HUES64 (cell line): ENCODE measurements at regions not wholly inside any gene's neighbourhood (a gene's known extent, or its start where the extent isn't known, plus 50 kb on each side); places are given as distances from the start of the nearest gene placed in this dataset.

Source experiments
- H3K27ac ChIP-seq: 2 replicates; pipeline ENCODE4 v1.7.0; 2013; ENCODE audit warnings: low read depth, low read length, inconsistent platforms
- H3K27me3 ChIP-seq: 2 replicates; pipeline ENCODE4 v1.6.1; 2013; ENCODE audit warnings: mild to moderate bottlenecking, low read length; ENCODE audit not compliant: insufficient read depth
- H3K36me3 ChIP-seq: 2 replicates; pipeline ENCODE4 v1.6.1; 2013; ENCODE audit warnings: mild to moderate bottlenecking, low read length; ENCODE audit not compliant: insufficient read depth
- H3K4me1 ChIP-seq: 2 replicates; pipeline ENCODE4 v1.6.1; 2013; ENCODE audit warnings: mild to moderate bottlenecking, low read length, moderate library complexity; ENCODE audit not compliant: insufficient read depth
- H3K4me3 ChIP-seq: 2 replicates; pipeline ENCODE4 v1.5.1; 2013; ENCODE audit warnings: mild to moderate bottlenecking, low read length, moderate library complexity
- H3K9ac ChIP-seq: 2 replicates; pipeline ENCODE4 v1.6.1; 2013; ENCODE audit warnings: mild to moderate bottlenecking, low read depth, low read length
- H3K9me3 ChIP-seq: 2 replicates; pipeline ENCODE4 v1.6.1; 2013; ENCODE audit warnings: low read depth, low read length; ENCODE audit not compliant: insufficient read depth
- WGBS: fragments of 150-250, 120-280 bp; methylation state at CpG from one replicate; pipeline ENCODE4 v1.1.7; 2013; ENCODE audit warnings: missing lambda C conversion rate; 5-methylcytosine and 5-hydroxymethylcytosine counted together

DNA sequence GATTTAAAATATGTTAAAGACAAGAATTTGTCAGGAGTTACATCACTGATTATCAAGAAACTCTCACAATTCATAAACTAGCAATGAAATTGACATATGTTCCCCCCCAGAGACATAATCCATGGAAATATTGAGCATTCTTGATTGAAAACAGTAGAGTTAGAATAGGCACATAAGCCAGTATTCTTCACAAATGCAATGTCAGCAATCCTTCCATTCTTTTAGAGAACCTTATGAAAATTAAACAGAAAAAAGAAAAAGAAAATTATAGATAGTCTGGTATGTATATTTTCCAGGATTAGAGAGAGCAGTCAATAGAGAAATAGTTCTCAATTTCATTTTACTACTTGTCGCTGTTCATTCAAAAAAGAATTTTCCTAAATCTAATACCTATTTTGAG, 458.4 kb downstream of the EFNB2 start:
- Histone ChIP-seq H3K9me3 (no peaks in the 10 kb centered on the region), H3K27me3 (no peaks in the 10 kb centered on the region), H3K9ac (no peak overlapping the region), H3K36me3 (no peaks in the 10 kb centered on the region), H3K4me1 (no peaks in the 10 kb centered on the region; the same call in 1 of the 2 replicates), H3K4me3 (no peak overlapping the region), H3K27ac (no peak overlapping the region)
- no CpG with 5 or more reads among the region's 1 CpG for WGBS

DNA sequence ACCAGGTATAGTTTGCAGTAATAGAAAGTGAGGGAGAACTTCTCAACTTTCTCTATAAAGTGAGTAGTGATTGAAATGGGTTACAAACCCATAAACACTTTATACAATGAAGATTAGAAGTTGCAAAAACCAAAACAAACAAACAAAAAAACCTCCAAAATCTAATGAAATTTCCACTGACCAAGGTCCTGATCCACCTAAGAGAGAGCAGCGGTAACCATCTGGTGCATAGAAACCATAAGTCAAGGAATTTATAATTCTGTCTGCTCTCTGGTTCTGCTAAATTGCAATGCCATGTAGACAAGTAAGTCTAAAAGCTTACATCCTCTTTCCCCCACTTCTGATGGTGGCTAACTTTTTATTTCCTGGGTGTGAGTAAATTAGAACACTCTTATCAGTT, 463.4 kb downstream of the EFNB2 start:
- Histone ChIP-seq H3K4me3 (no peak overlapping the region), H3K27ac (no peak overlapping the region), H3K27me3 (no peaks in the 10 kb centered on the region), H3K9me3 (no peaks in the 10 kb centered on the region), H3K36me3 (no peaks in the 10 kb centered on the region), H3K9ac (no peak overlapping the region), H3K4me1 (peaks cover 10% of the 10 kb centered on the region)
- WGBS, result 91% methylated on average over 1 of the region's 1 CpG

DNA sequence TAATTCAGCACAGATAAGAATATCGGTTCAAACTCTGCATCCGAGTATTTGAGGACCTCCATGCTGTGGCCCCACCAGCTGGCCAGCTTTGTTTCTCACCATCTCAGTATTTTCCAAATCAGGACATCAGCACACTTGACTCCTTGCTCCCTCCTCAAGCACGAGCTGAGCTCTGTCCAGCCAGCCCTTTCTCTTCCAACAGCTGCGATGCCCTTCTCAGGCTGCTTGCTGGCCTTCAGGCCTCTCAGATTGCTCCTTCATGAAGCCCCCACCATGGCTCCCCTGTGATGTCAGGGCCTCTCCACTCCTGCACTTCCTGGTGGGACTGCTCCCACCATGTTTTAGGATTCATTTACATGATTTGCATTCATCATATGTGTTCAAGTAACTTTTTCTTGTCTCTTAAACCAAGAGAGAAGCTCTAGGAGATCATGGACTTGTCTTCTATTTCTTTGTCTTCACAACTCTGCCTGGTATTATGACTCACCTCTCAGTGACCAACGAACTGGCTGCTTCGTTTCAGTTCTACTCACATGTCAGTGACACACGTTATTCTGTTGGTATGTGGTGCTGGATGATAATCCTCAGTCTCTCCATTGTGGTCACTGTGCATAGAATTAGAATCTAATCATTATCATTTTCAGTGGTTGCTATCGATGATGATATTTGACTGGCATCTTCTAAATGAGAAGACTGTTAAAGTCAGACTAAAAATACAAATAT, 471.7 kb downstream of the EFNB2 start:
- WGBS, result 91% methylated on average over 8 of the region's 8 CpGs
- Histone ChIP-seq H3K9ac (no peak overlapping the region), H3K36me3 (no peaks in the 10 kb centered on the region), H3K4me1 (no peaks in the 10 kb centered on the region), H3K27me3 (no peaks in the 10 kb centered on the region), H3K9me3 (no peaks in the 10 kb centered on the region), H3K4me3 (no peak overlapping the region), H3K27ac (no peak overlapping the region)

DNA sequence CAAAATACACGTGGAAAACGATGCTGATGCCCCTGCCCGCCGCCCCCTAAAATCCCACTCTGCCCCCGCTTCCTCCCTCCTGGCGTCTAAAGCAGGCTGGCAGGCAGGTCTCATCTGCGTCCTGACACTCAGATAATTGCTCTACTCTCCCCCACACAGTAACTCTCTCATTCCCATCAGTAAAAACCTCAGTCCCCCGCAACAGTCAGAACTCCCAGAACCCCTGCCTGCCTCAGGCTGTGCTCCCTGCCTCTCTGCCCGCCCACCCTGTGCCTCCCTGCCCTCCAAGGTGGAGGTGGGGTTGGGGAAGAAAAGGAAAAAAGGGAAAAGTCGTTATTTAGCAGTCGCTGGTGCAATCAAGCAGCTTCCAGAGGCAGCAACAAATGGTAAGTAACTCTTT, 473.7 kb downstream of the EFNB2 start:
- H3K4me3 ChIP-seq, result no peak overlapping the region
- H3K27ac ChIP-seq, result no peak overlapping the region
- no peaks in the 10 kb centered on the region for H3K36me3 ChIP-seq
- H3K9me3 ChIP-seq, result no peaks in the 10 kb centered on the region
- WGBS, result 82% methylated on average over 11 of the region's 11 CpGs
- H3K4me1 ChIP-seq, result no peaks in the 10 kb centered on the region
- no peaks in the 10 kb centered on the region for H3K27me3 ChIP-seq
- no peak overlapping the region for H3K9ac ChIP-seq

DNA sequence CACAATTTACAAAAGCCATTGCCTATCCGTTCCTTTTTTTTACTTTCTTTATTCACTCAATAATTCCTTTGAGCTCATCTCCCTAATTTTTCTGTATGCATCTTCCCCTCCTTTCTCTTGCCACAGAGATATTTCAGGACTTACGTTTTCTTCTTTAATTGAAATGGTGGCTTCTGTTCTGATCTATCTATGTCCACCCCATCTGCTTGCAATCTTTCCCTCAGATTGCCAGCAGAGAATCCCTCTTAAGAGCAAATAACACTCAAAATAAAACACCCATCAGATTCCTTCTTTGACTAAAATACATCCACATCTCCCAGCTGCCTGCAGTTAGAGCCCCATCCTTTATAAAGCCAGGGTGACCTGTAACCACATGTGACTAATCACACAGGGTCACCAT, 478.6 kb downstream of the EFNB2 start:
- 93% methylated on average over 2 of the region's 2 CpGs for WGBS
- Histone ChIP-seq H3K9me3 (no peaks in the 10 kb centered on the region), H3K27ac (no peak overlapping the region), H3K4me1 (no peaks in the 10 kb centered on the region), H3K27me3 (no peaks in the 10 kb centered on the region), H3K36me3 (no peaks in the 10 kb centered on the region), H3K9ac (no peak overlapping the region), H3K4me3 (no peak overlapping the region)

DNA sequence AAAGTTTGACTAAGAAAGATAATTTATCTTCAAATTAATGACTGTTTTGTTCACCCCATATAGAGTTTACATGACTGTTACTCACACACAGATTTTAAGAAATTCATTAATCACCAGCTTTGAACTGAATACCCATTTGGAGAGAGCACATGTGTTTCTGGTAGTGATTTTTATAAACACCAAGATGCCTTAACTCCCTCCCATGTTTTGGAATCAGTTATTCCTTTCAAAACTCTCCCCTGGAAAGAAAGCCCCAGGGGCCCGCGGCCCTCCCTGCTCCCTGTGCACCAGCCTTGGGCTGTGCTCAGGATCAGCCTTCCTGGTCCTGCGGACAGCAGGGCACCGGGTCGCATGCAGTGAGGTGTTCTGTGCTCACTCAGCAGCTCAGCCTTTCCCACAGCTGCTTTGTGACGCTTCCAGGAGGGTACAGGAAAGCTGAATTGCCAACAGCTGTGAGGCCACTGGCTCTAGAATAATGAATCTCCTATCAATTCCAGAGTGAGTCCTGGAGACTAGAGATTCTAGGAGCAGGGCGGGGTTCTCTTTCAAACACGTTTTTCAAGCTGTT, 483.2 kb downstream of the EFNB2 start:
- Histone ChIP-seq H3K27ac (no peak overlapping the region), H3K9me3 (no peaks in the 10 kb centered on the region), H3K4me3 (no peak overlapping the region), H3K4me1 (no peaks in the 10 kb centered on the region), H3K9ac (no peak overlapping the region), H3K27me3 (no peaks in the 10 kb centered on the region), H3K36me3 (no peaks in the 10 kb centered on the region)
- WGBS, result 82% methylated on average over 8 of the region's 8 CpGs

DNA sequence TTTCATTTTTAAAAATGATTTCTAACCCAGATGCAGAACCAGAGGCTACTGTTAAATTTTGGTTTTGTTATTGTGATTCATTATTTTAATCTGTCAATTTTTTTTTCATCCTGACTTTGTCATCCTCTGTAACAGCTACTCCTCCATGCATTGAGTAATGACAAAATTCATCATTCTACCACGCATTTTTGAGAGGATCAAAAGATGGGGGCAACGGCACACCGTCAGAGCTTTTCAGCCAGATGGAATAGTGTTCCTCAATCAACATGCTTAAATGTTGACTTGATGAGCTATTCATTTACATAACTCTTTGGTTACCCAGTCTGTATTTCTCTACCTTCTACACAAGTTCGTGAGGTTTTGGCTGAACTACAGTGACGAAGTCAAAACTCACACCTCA, 486.3 kb downstream of the EFNB2 start:
- Histone ChIP-seq H3K4me1 (no peaks in the 10 kb centered on the region), H3K27ac (no peak overlapping the region), H3K4me3 (no peak overlapping the region), H3K36me3 (no peaks in the 10 kb centered on the region), H3K27me3 (no peaks in the 10 kb centered on the region), H3K9me3 (no peaks in the 10 kb centered on the region), H3K9ac (no peak overlapping the region)
- 92% methylated on average over 5 of the region's 5 CpGs for WGBS

DNA sequence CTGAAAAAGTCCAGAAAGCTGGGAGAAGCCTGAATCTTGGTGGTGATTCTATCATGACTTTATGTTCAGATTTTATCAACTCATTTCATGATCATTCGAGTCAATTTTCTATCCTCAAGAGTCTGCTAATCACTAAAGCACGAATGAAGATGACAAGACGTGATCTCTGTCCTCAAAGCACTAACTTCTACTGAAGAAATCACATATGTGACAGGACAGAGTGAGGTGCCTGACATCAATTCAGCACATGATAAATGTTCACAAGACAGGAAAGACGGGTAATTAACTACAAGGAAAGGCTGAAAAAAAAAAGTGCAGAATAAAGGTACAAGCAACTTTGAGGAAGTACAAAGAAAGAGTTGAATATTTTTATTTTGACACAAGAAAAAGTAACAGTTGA, 487.1 kb downstream of the EFNB2 start:
- Histone ChIP-seq H3K27me3 (no peaks in the 10 kb centered on the region), H3K4me3 (no peak overlapping the region), H3K36me3 (no peaks in the 10 kb centered on the region), H3K9me3 (no peaks in the 10 kb centered on the region), H3K9ac (no peak overlapping the region), H3K27ac (no peak overlapping the region), H3K4me1 (no peaks in the 10 kb centered on the region)
- WGBS, result 71% methylated on average over 4 of the region's 4 CpGs

- WGBS, result 100% methylated on average over 1 of the region's 1 CpG
- H3K4me1 ChIP-seq, result no peaks in the 10 kb centered on the region
- H3K4me3 ChIP-seq, result no peak overlapping the region
- no peaks in the 10 kb centered on the region for H3K9me3 ChIP-seq
- no peak overlapping the region for H3K27ac ChIP-seq
- no peaks in the 10 kb centered on the region for H3K27me3 ChIP-seq
- H3K36me3 ChIP-seq, result no peaks in the 10 kb centered on the region
- H3K9ac ChIP-seq, result no peak overlapping the region
These were observed 487.6 kb downstream of the EFNB2 start for GRCh38 chr13:106047859-106048258.

GRCh38 chr13:106042996-106043581, 492.4 kb downstream of the EFNB2 start:
- Histone ChIP-seq H3K27me3 (no peaks in the 10 kb centered on the region), H3K4me3 (no peak overlapping the region), H3K36me3 (no peaks in the 10 kb centered on the region), H3K9ac (no peak overlapping the region), H3K9me3 (no peaks in the 10 kb centered on the region), H3K4me1 (no peaks in the 10 kb centered on the region), H3K27ac (no peak overlapping the region)
- WGBS, result no CpG with 5 or more reads among the region's 1 CpG

DNA sequence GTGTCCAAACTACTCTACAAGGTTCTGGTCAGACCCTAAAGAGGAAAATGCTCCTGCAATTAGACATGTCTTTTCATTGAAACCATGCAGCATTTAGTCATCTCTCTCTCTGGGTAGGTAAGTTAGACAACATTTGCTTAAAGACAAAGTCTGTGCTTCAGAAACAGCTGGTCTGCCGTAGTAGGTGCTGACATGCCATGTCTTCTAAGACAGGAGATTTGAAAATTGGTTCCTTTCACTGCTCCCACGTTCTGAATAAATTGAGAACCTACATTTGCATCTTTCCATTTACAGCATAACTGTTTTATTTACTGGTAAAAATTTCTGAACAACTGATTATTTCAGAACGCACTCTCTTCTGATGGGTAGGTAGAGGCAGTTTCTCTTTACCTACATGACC, 494.0 kb downstream of the EFNB2 start:
- Histone ChIP-seq H3K9me3 (no peaks in the 10 kb centered on the region), H3K27ac (no peak overlapping the region), H3K27me3 (no peaks in the 10 kb centered on the region), H3K4me3 (no peak overlapping the region), H3K9ac (no peak overlapping the region), H3K4me1 (no peaks in the 10 kb centered on the region), H3K36me3 (no peaks in the 10 kb centered on the region)
- 88% methylated on average over 3 of the region's 3 CpGs for WGBS
